PC-3 (cell line): ENCODE measurements at regions not wholly inside any gene's neighbourhood (a gene's known extent, or its start where the extent isn't known, plus 50 kb on each side); places are given as distances from the start of the nearest gene placed in this dataset.

Source experiments
- ATAC-seq: fragments of 200-7000 bp; cut with Tn5 transposase; 2 replicates; pipeline ENCODE4 v1.9.1; 2020; ENCODE audit warnings: mild to moderate bottlenecking, moderate library complexity
- BruUV-seq: library from RNA; stranded (reverse); fragments of 400-500 nt; replicated peaks from 2 replicates; lab custom pipeline; 2021; lab: Mats Ljungman, UMichigan
- CTCF ChIA-PET: fragments of 300-600 bp; sonication (Branson Sonifier 250); formaldehyde crosslinking; loops from one replicate; lab custom pipeline; 2022; ENCODE audit warnings: antibody characterized with exemption; lab: Charles Lee
- POLR2A ChIA-PET: fragments of 300-600 bp; sonication (Branson Sonifier 250); formaldehyde crosslinking; loops from one replicate; lab custom pipeline; 2022; ENCODE audit warnings: antibody characterized with exemption; ENCODE audit not compliant: unreplicated experiment; lab: Charles Lee
- DNase-seq: peaks from one replicate; pipeline ENCODE4 v3.0.0-alpha.2; 2015
- H2AFZ ChIP-seq: fragments of 300-600 bp; sonication (generic); 2 replicates; pipeline ENCODE4 v1.6.0; 2016; ENCODE audit warnings: antibody characterized with exemption, low read length
- H3F3A ChIP-seq: fragments of 300-600 bp; sonication (generic); one replicate; pipeline ENCODE4 v1.6.0; 2017; ENCODE audit warnings: antibody characterized with exemption, low read length, control low read depth, mild to moderate bottlenecking; ENCODE audit not compliant: unreplicated experiment
- H3K27ac ChIP-seq: fragments of 300-600 bp; sonication (generic); 2 replicates; pipeline ENCODE4 v1.5.1; 2016; ENCODE audit warnings: mild to moderate bottlenecking, low read length
- H3K27me3 ChIP-seq: fragments of 300-600 bp; sonication (generic); 2 replicates; pipeline ENCODE4 v1.6.1; 2016; ENCODE audit warnings: low read length, mixed read lengths
- H3K36me3 ChIP-seq: fragments of 300-600 bp; sonication (generic); 2 replicates; pipeline ENCODE4 v1.6.1; 2016; ENCODE audit warnings: low read depth, mixed run types, low read length, mixed read lengths
- H3K4me1 ChIP-seq: fragments of 300-600 bp; sonication (generic); 2 replicates; pipeline ENCODE4 v1.5.1; 2016; ENCODE audit warnings: low read length; ENCODE audit not compliant: insufficient read depth
- H3K4me2 ChIP-seq: fragments of 300-600 bp; sonication (generic); 2 replicates; pipeline ENCODE4 v1.6.0; 2016; ENCODE audit warnings: low read length
- H3K4me3 ChIP-seq: fragments of 300-600 bp; sonication (generic); 2 replicates; pipeline ENCODE4 v1.5.1; 2016; ENCODE audit warnings: mild to moderate bottlenecking, low read length, mixed read lengths
- H3K79me2 ChIP-seq: fragments of 300-600 bp; sonication (generic); 2 replicates; pipeline ENCODE4 v1.6.1; 2017; ENCODE audit warnings: low read length, mixed read lengths
- H3K9ac ChIP-seq: fragments of 300-600 bp; sonication (generic); 2 replicates; pipeline ENCODE4 v1.6.0; 2016; ENCODE audit warnings: mild to moderate bottlenecking, low read length
- H3K9me2 ChIP-seq: fragments of 300-600 bp; sonication (generic); replicated peaks from 2 replicates; pipeline ENCODE4 v1.6.1; 2016; ENCODE audit warnings: mixed run types, low read length, mixed read lengths
- H3K9me3 ChIP-seq: fragments of 300-600 bp; sonication (generic); 2 replicates; pipeline ENCODE4 v1.6.1; 2016; ENCODE audit warnings: low read length, mixed read lengths
- H4K20me1 ChIP-seq: fragments of 300-600 bp; sonication (generic); 2 replicates; pipeline ENCODE4 v1.6.1; 2016; ENCODE audit warnings: low read length, mixed read lengths
- EZH2 ChIP-seq: fragments of 300-600 bp; sonication (generic); IDR thresholded peaks from one replicate; pipeline ENCODE4 v1.6.1; 2017; ENCODE audit warnings: antibody characterized with exemption, mild to moderate bottlenecking, low read length; ENCODE audit not compliant: unreplicated experiment
- EZH2phosphoT487 ChIP-seq: fragments of 300-600 bp; sonication (generic); IDR thresholded peaks from 2 replicates; pipeline ENCODE4 v1.6.1; 2018; ENCODE audit warnings: mild to moderate bottlenecking, antibody characterized with exemption, low read length, borderline replicate concordance
- intact Hi-C: fragments of 100-400 bp; cut with micrococcal nuclease; formaldehyde crosslinking; loops from 2 replicates; pipeline ENCODE4 v1.9.0; 2023
- TF ChIP-seq, protein P1 (sequence below): fragments of 300-600 bp; sonication (generic); conservative IDR thresholded peaks from 2 replicates; pipeline ENCODE4 v1.5.1; 2017; ENCODE audit warnings: antibody characterized with exemption, low read depth, mild to moderate bottlenecking, low read length

DNA sequence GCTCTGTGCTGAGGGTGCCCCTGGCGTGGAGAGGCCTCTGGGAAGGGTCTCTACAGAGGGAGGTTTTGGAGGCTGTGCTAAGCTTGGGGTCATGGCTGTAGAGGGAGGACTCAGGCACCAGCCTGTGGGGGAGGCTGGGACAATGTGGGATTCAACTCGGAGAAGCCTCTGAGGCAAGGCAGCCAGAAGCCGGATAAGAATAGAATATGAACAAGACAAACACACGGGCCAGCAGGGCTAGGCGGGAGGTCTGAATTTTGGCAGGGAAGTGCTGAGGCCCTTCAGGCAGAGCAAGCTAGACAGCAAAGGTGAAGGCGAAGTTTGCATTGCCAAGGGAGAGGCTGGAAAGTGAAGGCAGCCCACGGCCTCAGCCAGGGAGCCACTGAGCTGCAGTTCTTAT is 612.1 kb upstream of the NR2F2 start:
- H3K36me3 ChIP-seq, result no peaks in the 10 kb centered on the region
- no peaks in the 10 kb centered on the region for H4K20me1 ChIP-seq
- no peak overlapping the region for H3K4me3 ChIP-seq
- no peak overlapping the region for H3K4me2 ChIP-seq
- ChIA-PET CTCF (no interaction called here), POLR2A (no interaction called here)
- no TSS peak for BruUV-seq
- ATAC-seq, result no peak
- H3K9me2 ChIP-seq, result no peaks in the 10 kb centered on the region
- intact Hi-C loops, result no loop called here
- TF ChIP-seq, protein P1, sequence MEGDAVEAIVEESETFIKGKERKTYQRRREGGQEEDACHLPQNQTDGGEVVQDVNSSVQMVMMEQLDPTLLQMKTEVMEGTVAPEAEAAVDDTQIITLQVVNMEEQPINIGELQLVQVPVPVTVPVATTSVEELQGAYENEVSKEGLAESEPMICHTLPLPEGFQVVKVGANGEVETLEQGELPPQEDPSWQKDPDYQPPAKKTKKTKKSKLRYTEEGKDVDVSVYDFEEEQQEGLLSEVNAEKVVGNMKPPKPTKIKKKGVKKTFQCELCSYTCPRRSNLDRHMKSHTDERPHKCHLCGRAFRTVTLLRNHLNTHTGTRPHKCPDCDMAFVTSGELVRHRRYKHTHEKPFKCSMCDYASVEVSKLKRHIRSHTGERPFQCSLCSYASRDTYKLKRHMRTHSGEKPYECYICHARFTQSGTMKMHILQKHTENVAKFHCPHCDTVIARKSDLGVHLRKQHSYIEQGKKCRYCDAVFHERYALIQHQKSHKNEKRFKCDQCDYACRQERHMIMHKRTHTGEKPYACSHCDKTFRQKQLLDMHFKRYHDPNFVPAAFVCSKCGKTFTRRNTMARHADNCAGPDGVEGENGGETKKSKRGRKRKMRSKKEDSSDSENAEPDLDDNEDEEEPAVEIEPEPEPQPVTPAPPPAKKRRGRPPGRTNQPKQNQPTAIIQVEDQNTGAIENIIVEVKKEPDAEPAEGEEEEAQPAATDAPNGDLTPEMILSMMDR, result no peak
- TF ChIP-seq EZH2, result no peak
- TF ChIP-seq EZH2phosphoT487, result no peak
- H3K27ac ChIP-seq, result no peak overlapping the region
- H3K27me3 ChIP-seq, result no peaks in the 10 kb centered on the region
- no peaks in the 10 kb centered on the region for H3K79me2 ChIP-seq
- no peaks in the 10 kb centered on the region for H3F3A ChIP-seq
- H2AFZ ChIP-seq, result no peak overlapping the region
- no peak for DNase-seq
- H3K4me1 ChIP-seq, result peaks cover 8% of the 10 kb centered on the region
- no peak overlapping the region for H3K9ac ChIP-seq
- no peaks in the 10 kb centered on the region for H3K9me3 ChIP-seq

DNA sequence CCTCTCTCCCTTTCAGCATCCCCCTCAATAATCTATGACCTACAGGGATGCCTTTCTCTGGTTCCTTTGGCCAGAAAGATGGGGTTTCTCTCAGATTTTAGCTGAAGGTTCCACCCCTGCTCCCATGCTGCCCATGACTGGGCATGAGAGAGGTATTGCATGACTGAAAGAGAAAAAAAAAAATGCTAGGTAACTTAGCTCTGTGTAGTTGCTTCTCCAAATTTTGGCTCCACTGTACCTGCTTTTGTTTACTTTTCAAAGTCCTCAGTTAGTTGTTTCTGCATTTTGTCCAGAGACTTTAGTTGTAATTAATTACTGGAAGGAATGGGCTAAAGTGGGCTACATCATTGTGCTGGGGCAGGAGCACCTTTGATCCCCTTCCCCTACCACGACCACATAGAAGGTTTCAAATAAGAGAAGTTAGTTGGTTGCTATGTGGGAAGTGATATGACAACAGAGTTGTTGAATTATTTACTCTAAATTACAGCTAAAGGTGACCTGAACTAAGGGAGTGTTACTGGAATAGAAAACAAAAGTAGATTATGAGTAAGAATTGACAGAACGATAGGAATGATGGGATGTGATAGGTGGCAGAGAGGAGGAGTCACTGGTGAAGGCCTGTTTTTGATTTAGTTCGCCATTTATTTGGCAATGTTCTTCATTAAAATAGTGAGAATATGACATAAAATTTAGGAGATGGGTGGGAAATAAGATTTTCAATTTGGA is 605.4 kb upstream of the NR2F2 start:
- no peaks in the 10 kb centered on the region for H3F3A ChIP-seq
- H2AFZ ChIP-seq, result no peak overlapping the region
- H3K79me2 ChIP-seq, result no peaks in the 10 kb centered on the region
- BruUV-seq, result no TSS peak
- no peak overlapping the region for H3K27ac ChIP-seq
- H3K9ac ChIP-seq, result no peak overlapping the region
- no peak overlapping the region for H3K4me3 ChIP-seq
- no peaks in the 10 kb centered on the region for H3K9me3 ChIP-seq
- H3K9me2 ChIP-seq, result no peaks in the 10 kb centered on the region
- no peaks in the 10 kb centered on the region for H3K27me3 ChIP-seq
- H3K4me1 ChIP-seq, result no peaks in the 10 kb centered on the region
- TF ChIP-seq, protein P1, result no peak
- TF ChIP-seq EZH2phosphoT487 (no peak), EZH2 (no peak)
- ATAC-seq (no peak), DNase-seq (no peak)
- no peaks in the 10 kb centered on the region for H3K36me3 ChIP-seq
- POLR2A ChIA-PET, result no interaction called here
- CTCF ChIA-PET, result no interaction called here
- H4K20me1 ChIP-seq, result no peaks in the 10 kb centered on the region
- intact Hi-C loops, result no loop called here
- no peak overlapping the region for H3K4me2 ChIP-seq

DNA sequence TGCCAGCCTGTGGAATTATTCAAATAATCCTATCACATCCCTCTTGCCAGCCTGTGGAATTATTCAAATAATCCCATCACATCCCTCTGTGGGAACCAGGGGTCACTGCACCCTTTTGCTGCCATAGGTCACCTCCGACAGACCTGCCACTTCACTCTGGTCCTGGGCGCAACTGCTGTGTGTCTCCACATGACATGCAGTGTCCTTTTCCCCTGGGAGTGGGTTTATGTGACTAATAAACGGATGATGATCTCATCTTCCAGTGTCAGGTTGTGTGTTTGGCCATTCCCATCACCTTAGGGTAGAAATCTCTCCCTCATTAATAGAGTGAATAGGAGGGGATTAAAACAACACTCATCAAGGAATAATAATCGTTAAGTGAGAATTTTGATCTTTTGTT is 603.6 kb upstream of the NR2F2 start:
- H3K9ac ChIP-seq, result no peak overlapping the region
- H3K4me2 ChIP-seq, result no peak overlapping the region
- no peak overlapping the region for H3K27ac ChIP-seq
- H3K4me3 ChIP-seq, result no peak overlapping the region
- TF ChIP-seq, protein P1, result no peak
- TF ChIP-seq EZH2, result no peak
- no peak for TF ChIP-seq EZH2phosphoT487
- no TSS peak for BruUV-seq
- no peaks in the 10 kb centered on the region for H3F3A ChIP-seq
- DNase-seq (peak; percentile 9), ATAC-seq (no peak)
- ChIA-PET CTCF (no interaction called here), POLR2A (no interaction called here)
- intact Hi-C loops, result no loop called here
- H3K9me3 ChIP-seq, result no peaks in the 10 kb centered on the region
- no peaks in the 10 kb centered on the region for H3K4me1 ChIP-seq
- H3K79me2 ChIP-seq, result no peaks in the 10 kb centered on the region
- no peak overlapping the region for H2AFZ ChIP-seq
- no peaks in the 10 kb centered on the region for H3K36me3 ChIP-seq
- no peaks in the 10 kb centered on the region for H4K20me1 ChIP-seq
- H3K9me2 ChIP-seq, result no peaks in the 10 kb centered on the region
- H3K27me3 ChIP-seq, result no peaks in the 10 kb centered on the region
